ENCODE measurements at regions not wholly inside any gene's neighbourhood (a gene's known extent, or its start where the extent isn't known, plus 50 kb on each side); places are given as distances from the start of the nearest gene placed in this dataset.
A peak's percentile ranks its signal among the peaks of the same experiment; 100 is the strongest.

DNA sequence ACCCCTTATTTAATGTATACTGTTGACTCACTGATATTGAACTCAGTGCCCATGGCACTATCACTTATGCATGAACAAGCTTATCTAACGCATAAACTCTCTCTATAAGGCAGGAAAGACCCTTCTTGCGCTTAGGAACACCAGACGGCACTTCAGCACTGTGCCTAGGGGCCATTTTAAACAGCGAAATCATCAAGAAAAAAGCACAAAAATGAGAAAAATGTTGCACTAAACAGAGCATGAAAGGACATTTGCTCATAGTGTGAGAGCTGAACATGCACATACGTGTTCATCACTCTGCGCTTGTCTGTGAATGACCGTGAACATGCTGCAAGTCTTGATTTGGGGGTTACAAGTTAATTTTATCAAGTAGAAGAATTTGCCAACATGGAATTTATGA, 109.6 kb downstream of the WDR11 start:
- DNase-seq = no peak
- in situ Hi-C loops (cut with HindIII; ENCODE audit: low pct_ligation_motif_present, low pct_unique_long_range_greater_than_20kb, low sequenced_read_pairs) = no loop called here

DNA sequence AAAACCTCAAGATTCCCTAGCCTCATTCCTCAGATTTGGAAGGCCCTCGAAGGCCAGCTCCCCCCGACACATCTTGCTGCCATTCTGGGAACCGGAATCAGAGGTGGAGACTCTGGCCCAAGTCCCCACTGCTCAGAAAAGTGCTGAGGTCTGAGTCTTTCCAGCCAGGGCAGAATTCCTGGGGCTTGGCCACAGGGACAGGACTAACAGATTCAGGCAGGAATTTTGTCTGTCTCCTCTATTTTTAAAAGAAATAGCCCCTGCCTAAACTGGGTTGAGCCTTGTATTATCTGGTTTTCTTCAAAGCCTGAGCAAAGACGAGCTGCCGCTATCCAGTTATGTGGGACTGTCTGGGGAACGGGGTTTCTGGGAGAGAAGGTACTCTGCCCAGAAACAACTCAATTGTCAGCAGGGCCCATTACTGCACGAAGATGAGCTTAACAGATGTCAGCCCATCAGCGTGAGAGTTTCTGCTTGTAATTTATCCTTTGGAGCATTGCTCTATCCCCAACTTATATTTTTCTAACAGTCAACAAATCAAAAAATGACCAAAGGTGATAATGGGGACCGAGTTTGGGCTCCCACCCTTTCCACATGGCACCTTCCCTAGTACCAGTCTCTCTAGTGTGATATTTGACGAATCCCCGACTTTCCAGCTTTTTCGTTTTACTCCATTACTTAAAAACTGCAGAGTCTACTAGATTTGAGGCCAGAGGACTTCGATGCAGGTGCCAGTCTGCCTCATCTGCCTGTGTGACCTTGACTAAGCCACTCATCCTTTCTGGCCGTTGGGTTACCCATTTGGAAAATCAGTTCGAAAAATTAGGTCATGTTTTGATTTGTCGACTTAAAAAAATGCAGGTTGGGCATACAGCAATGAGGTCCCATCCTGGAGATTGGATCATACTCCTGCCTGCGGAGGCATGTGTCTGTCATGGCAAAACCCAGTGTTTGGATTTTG, 110.9 kb downstream of the WDR11 start:
- in situ Hi-C loops (cut with HindIII; ENCODE audit: low pct_ligation_motif_present, low pct_unique_long_range_greater_than_20kb, low sequenced_read_pairs) = no loop called here
- no peak for DNase-seq

GRCh38 chr10:120962756-120963593, 111.8 kb downstream of the WDR11 start:
- in situ Hi-C loops (cut with HindIII; ENCODE audit: low pct_ligation_motif_present, low pct_unique_long_range_greater_than_20kb, low sequenced_read_pairs) = no loop called here
- no peak for DNase-seq

GRCh38 chr10:120963594-120964220, 112.5 kb downstream of the WDR11 start:
- in situ Hi-C loops (cut with HindIII; ENCODE audit: low pct_ligation_motif_present, low pct_unique_long_range_greater_than_20kb, low sequenced_read_pairs) = no loop called here

DNA sequence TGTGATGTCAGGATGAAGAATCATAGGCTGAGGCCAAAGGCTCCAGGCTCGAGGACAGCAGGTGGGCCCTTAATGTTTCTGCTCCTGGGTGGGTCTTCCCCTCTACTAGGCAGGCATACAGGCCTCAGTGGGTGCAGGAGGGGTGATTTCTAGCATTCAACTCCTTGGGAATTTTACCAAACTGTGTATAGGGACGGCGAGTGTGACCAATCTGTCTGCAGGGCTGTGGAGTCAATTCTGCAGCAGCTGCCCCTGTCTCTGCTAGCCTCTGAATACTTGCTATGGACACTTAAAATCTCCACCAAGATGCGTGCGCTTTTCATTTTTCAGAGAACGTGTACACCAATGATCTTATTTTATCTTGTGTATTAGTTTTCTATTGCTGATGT, 115.5 kb downstream of the WDR11 start:
- in situ Hi-C loops (cut with HindIII; ENCODE audit: low pct_ligation_motif_present, low pct_unique_long_range_greater_than_20kb, low sequenced_read_pairs) = no loop called here
- DNase-seq = no peak

More at GRCh38 chr10:120963594-120964220, 112.5 kb downstream of the WDR11 start:
- DNase-seq = no peak

DNA sequence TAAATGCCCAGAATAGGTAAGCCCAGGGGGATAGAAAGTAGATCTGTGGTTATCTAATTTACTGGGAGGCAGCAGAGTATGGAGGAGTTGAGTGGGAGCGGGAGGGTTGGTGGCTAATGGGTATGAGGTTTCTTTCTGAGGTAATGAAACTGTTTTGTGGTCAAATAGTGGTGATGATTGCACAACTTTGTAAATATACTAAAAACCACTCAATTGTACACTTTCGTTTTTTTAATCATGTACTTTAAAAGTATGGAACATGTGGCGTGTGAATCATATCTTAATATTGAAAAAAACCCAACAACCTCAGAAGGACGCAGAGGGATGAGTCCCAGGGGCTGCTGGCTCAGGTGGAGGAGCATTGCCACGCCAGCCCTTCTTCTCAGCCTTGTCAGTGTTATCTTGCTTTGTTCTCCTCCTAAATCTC, 118.1 kb downstream of the WDR11 start:
- in situ Hi-C loops (cut with HindIII; ENCODE audit: low pct_ligation_motif_present, low pct_unique_long_range_greater_than_20kb, low sequenced_read_pairs) = no loop called here
- no peak for DNase-seq

DNA sequence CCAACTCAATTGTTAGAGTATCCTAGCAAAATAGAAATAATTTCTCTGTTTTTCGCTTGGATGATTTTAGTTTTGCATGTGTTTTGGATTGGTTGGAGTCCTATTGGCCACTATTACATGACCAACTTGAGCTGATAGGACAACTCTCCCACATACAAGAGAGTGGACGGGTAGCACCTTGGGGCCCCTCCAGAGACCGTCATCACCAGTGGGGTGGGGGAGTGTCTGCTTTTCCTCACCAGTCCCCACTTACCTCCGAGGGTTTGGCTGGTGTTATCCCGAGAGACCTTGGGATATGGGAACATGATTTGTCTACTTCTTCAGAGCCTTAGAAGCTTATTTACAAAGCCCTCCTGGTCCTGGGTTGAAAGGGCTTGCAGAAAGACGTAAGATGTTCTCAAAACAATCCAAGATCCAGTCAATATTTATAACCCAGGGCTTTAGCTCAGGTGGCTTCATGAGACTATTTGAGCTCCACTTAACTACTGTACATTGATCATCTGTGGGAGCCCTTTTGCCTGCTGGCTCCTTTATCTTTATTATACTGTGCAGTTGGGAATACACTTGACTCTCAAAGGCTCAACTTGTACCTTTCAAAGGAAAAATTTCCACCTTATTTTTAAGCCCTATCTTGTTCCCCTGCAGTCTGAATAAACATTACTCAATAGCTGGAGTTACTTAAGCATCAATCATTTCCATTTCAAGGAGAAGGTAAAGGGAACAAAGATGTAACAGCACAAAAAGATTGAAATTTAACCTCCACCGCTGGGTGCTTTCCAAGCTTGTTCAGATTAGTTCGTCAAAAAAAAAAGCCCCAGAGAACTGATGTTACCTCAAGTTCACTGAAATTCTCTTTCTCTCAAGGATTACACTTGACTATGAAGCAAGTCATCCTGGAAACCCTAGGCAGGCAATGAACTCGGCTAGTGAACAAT, 119.7 kb downstream of the WDR11 start:
- in situ Hi-C loops (cut with HindIII; ENCODE audit: low pct_ligation_motif_present, low pct_unique_long_range_greater_than_20kb, low sequenced_read_pairs) = no loop called here

DNA sequence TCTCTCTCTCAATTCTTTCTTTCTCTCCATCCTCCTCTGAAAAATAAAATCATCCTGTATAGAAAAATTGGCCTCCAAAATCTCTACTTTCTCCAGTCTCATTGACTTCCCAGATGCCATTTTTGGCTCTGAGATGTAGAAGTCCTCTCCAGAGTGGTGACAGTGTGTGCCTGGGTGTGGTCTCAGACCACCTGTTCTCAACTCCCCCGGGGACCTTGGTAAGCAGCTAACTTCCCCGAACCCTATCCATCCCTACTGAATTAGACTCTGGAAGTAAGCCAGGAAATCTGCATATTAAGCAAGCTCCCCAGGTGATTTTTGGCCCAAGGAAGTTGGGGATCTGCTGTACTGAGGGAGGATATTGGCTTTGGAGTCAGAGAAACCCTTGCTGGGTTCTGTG, 120.5 kb downstream of the WDR11 start:
- no peak for DNase-seq
- in situ Hi-C loops (cut with HindIII; ENCODE audit: low pct_ligation_motif_present, low pct_unique_long_range_greater_than_20kb, low sequenced_read_pairs) = no loop called here

More for the DNA sequence above, 119.7 kb downstream of the WDR11 start:
- DNase-seq = no peak

GRCh38 chr10:120972259-120972658, 121.1 kb downstream of the WDR11 start:
- in situ Hi-C loops (cut with HindIII; ENCODE audit: low pct_ligation_motif_present, low pct_unique_long_range_greater_than_20kb, low sequenced_read_pairs) = no loop called here
- no peak for DNase-seq

DNA sequence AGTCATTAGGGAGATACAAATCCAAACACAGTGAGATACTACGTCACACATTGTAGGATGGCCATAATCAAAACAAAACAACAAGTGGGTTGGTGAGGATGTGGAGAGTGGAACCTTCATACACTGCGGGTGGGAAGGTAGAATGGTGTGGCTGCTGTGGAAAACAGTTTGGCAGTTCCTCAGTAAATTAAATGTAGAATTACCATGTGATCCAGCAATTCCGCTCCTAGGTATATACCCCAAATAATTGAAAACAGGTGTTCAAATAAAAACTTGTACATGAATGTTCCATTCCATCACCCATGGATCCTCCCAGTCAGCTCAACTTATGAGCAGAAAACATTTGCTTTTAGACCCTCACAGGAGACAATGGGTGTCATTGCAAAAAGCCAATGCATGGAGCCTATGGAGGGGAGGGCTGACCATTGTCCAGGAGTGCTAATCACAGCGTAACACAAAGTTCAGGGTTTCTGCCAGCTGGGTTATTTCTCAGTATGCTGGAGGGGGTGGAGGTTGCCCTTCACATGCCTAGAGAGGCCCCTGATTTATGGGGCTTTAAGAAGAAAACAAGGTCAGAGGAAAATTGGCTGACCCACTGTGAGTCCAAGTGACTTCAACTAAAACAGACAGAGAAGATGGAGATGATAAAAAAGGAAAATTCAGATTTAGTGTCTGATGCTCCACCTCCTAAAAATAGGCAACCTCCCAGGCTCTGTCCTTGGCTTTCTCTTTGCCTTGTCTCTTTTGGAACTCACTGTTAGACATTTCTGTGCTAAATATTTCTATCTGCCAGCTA, 124.1 kb downstream of the WDR11 start:
- in situ Hi-C loops (cut with HindIII; ENCODE audit: low pct_ligation_motif_present, low pct_unique_long_range_greater_than_20kb, low sequenced_read_pairs) = no loop called here
- no peak for DNase-seq

DNA sequence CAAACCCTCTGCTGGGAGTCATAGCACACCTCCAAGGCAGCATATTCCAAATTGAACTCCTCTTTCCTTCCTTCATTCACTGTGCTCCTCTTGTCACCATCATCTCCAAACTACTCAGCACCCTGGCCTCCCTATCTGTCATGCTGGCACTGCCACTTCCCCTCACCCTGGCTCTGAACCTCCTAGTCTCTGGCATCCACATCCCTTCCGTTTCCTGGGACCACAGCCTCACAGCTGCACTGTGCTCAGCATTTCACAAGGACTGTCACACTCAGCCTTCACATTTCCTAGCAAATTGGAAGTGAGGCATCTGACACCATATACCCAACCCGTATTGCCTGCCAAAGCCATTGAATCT, 124.7 kb downstream of the WDR11 start:
- in situ Hi-C loops (cut with HindIII; ENCODE audit: low pct_ligation_motif_present, low pct_unique_long_range_greater_than_20kb, low sequenced_read_pairs) = no loop called here
- DNase-seq = no peak

DNA sequence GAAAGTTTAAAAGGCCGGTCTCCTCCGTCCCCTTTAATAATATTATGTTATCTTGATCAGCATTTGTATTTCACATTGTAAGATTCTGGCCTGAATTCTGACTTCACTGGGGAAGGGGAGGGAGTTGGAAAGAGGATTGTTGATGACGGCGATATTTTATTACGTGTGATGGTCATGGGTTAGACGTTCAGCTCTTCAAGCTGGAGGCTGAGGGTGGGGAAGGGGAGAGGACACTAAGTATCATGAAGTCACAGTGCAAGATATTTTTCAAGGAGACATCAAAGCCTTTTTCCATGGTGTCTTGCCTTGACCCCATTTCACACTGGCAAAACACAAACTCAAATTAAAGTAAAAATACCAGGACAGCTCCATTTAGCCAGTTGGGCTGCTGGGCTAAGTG, 126.7 kb downstream of the WDR11 start:
- no peak for DNase-seq
- in situ Hi-C loops (cut with HindIII; ENCODE audit: low pct_ligation_motif_present, low pct_unique_long_range_greater_than_20kb, low sequenced_read_pairs) = no loop called here

DNA sequence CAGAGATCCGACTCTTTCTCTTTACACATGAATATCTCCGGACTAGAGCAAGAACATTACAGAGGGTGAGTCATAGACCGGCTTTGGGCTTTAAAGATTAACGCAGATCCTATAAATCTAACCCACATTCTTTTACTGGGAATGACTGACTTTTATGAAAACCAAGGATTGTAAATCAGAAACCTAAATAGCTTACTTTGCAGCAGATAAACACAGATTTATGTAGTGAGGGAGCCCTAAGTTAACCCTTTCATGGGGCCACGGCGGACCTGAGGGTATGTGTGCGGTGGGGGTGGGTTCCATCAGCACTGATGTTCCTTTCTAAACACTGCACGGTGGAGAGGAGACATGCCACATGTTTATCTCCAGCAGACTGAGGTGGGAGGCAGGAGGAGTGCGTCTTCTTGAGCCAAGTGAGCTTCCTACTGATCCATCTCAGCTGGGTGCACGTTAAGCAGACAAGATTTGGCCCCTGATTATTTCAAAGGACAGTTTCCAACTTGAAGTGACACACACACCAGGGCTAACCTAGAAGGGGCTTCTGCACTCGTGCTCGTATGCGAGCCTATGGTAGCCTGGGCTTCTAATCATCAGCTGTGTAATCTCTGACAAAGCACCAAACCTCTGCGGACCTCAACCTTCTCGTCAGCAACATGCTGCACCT, 127.6 kb downstream of the WDR11 start:
- in situ Hi-C loops (cut with HindIII; ENCODE audit: low pct_ligation_motif_present, low pct_unique_long_range_greater_than_20kb, low sequenced_read_pairs) = no loop called here

DNA sequence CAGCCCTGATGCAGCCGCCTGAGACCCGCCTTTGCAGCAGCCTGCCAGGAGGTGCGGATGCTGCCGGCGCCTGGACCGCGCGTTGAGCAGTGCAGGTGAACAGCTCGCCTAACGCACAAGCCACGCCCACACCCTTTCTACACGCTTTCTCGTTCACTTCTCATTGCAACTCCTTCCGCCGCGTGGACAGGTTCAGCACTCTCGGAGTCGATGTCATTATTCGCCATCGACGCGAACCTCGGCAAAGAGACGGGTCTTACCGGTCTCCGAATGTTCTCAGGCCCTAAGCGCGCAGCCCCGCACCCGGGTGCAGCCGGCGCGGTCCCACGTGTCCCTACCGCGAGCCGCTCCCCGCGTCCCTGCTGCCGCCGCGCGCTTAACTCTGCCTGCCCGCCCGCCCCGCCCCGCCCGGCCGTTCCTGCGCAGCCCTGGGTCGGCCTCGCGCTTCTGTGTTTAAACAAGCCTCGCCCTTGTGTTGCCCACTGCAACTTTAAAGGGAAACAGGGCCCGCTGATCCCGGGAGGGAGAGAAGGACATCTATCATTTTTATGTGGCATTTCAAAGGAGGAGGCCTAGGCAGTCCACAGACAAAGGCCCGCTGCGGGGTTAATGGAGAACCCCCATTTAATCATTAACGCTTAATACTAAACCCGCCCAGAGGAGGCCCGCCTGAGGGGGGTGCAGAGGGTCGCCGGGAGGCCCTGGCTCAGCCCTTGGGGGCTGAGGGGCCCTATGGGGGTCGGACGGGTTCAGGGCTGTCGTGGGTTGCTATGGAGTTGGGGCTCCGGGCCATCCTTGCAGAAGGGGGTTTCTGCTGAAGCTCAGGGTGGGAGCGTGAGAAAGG, 128.5 kb downstream of the WDR11 start:
- DNase-seq = peak; percentile 52
- in situ Hi-C loops (cut with HindIII; ENCODE audit: low pct_ligation_motif_present, low pct_unique_long_range_greater_than_20kb, low sequenced_read_pairs) = no loop called here

More for the DNA sequence above, 127.6 kb downstream of the WDR11 start:
- peak; percentile 79 for DNase-seq

DNA sequence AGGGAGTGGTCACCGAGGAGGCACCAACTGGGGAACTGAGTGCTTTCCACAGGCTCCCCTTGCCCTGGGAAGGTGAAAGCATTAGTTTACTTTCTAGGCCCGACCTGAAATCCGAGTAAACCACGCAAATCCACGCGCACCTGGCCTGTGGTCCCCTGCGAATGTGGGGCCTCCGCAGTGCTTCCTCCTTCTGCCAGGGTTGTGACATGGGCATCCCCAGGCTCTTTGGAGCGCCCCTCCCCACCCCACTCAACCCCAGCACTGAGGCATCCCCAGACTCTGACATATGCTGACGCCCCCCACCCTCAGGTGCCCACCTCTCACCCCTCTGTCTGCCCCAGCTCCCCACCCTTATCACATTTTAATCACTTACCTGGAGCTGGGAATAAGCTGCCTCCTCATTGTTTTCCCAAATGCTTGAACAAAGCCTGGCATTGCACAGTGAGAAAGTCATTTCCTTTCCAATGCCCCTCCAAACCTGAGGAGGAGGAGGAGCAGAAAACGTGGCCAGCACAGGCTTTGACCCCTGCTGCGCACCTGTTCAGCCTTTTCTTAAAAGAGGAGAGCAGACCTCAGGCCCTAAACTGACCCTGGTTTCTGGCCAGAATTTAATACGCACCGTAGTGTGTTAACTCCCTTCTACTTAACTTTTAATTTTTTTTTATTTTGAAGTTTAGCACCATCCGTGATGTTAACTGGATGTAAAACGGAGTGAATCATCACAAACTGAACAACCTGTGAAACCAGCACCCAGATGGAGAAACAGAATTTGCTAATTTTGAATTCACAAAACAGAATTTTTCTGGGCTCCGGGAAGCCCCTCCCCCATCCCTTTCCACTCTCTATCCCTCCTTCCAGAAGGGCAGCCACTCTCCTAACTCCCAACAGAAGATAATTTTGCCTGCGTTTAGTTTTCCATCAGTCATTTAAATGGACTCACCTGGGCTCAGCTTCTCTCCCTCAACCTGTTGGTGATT, 129.4 kb downstream of the WDR11 start:
- in situ Hi-C loops (cut with HindIII; ENCODE audit: low pct_ligation_motif_present, low pct_unique_long_range_greater_than_20kb, low sequenced_read_pairs) = no loop called here
- DNase-seq = no peak
